DMS79 (cell line): ENCODE measurements at regions not wholly inside any gene's neighbourhood (a gene's known extent, or its start where the extent isn't known, plus 50 kb on each side); places are given as distances from the start of the nearest gene placed in this dataset.
"Not testable (repeated sequence)": the region's sequence is repeated elsewhere in the genome, so short reads cannot be mapped to it uniquely, and the experiment has no call there.

ENCODE experiments used
- DNase-seq: peaks from one replicate; lab custom pipeline; 2025; lab: John Stamatoyannopoulos, UW

- DNase-seq: no peak
Observed at GRCh38 chr6:170062209-170062914, 228.5 kb downstream of the DLL1 start.

GRCh38 chr6:170058878-170059485 lies 231.9 kb downstream of the DLL1 start:
- no peak for DNase-seq

- DNase-seq: no peak
Observed at GRCh38 chr6:170057961-170058877, 232.7 kb downstream of the DLL1 start.

- DNase-seq: no peak
Observed at GRCh38 chr6:170057034-170057734, 233.7 kb downstream of the DLL1 start.

GRCh38 chr6:170056278-170056711 lies 234.6 kb downstream of the DLL1 start:
- DNase-seq: no peak

- DNase-seq: not testable (repeated sequence)
Observed at GRCh38 chr6:170055797-170056196, 235.1 kb downstream of the DLL1 start.

GRCh38 chr6:170053966-170054661 lies 236.8 kb downstream of the DLL1 start:
- DNase-seq: no peak

GRCh38 chr6:170052991-170053821 lies 237.7 kb downstream of the DLL1 start:
- no peak for DNase-seq

GRCh38 chr6:170051229-170052172 lies 239.4 kb downstream of the DLL1 start:
- DNase-seq: no peak

GRCh38 chr6:170050591-170051041 lies 240.3 kb downstream of the DLL1 start:
- DNase-seq: no peak

- DNase-seq: peak; percentile 46
Observed at GRCh38 chr6:170049641-170050561, 241.0 kb downstream of the DLL1 start.

- DNase-seq: no peak
Observed at GRCh38 chr6:170048615-170049256, 242.1 kb downstream of the DLL1 start.

- DNase-seq: no peak
Observed at GRCh38 chr6:170047823-170048222, 243.1 kb downstream of the DLL1 start.

GRCh38 chr6:170046791-170047626 lies 243.9 kb downstream of the DLL1 start:
- no peak for DNase-seq

GRCh38 chr6:170045981-170046667 lies 244.8 kb downstream of the DLL1 start:
- no peak for DNase-seq

- no peak for DNase-seq
Observed at GRCh38 chr6:170045563-170045960, 245.3 kb downstream of the DLL1 start.
